Pons (tissue), 1 donor: ENCODE measurements at regions not wholly inside any gene's neighbourhood (a gene's known extent, or its start where the extent isn't known, plus 50 kb on each side); places are given as distances from the start of the nearest gene placed in this dataset.

ENCODE experiments used
- DNase-seq: peaks from one replicate; pipeline ENCODE4 v3.0.0-alpha.2; 2016; ENCODE audit warnings: low spot score

- DNase-seq, result no peak
Observed at GRCh38 chr4:163871078-163871477, 376.6 kb downstream of the TMA16 start.

DNA sequence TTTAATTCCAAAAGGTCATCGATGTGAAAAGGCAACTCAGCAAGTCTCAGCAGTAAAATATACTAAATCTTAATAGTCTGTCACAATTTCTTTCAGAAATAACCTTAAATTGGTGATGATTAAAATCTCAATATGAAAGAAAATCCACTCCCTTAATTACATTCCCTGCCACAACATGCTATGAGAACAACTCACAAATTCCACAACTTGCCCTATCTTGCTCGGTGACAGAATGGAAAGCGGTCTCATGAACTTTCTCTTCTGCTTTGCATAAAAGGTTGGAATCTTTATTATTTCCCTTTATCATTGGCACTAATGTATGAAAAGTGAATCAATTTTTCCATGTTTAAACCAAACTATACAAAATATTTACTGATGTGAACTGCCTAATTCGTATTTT is 380.8 kb downstream of the TMA16 start:
- DNase-seq, result no peak

- no peak for DNase-seq
Observed at GRCh38 chr4:163878336-163879121, 384.0 kb downstream of the TMA16 start.

GRCh38 chr4:163892417-163892816 is 397.9 kb downstream of the TMA16 start:
- DNase-seq, result no peak

GRCh38 chr4:163895378-163896005 is 401.0 kb downstream of the TMA16 start:
- DNase-seq, result no peak

DNA sequence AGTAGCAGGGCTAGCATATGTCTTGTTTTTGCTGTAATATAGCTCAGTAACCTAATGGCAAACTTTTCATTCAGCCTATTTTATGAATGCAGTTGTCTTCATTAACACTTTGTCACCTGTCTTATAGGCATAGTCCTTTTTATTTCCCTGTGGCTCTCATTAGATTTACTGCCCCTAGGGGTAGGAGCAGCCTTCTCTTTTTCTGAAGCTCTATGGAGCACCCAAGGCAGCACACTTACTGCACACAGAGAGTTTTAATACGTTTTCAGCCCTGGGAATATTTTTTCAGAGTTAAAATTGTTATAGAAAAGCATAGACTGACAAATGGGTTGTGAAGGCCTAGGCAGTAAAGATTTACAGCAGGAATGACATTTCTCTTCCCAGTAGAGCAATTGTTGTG is 406.8 kb downstream of the TMA16 start:
- no peak for DNase-seq

- no peak for DNase-seq
Observed at GRCh38 chr4:163902417-163902816, 407.9 kb downstream of the TMA16 start.

GRCh38 chr4:163911891-163912290 is 417.4 kb downstream of the TMA16 start:
- no peak for DNase-seq

DNA sequence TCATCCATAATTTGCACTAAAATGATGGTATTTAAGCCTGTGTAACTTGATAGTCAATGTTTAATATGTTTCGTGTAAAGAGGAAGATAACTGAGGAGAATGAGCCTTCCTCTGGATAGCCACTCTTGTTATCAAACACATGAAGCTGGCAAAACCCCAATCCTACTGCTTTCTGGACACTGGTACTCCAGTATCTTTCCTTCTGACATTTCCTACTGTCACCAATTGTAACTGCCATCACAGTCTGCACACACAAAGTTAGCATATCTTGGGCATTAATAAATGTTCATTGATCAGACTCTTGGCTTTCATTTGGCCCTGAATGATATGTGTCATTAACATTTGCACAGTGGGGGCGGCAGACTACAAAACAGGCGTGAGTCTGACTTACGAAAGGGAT is 419.1 kb downstream of the TMA16 start:
- peak; percentile 71 for DNase-seq

DNA sequence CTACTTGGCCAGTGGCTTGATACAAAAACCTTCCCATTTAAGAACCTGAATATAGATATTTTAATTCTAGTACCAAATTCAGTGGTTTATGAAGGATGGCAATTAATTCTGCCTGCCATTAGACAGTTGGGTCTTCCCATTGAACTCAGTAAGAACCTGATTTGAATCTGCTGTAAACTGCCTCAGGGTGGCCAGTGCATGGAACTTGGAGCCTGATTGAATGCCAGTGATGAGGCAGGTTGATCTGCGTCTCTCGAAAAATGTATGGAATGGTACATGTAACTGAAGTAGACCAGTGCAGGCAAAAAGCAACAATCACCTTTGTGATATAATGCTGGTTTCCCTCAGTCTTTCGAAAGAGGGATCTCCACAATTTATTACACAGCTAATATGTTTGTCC is 421.4 kb downstream of the TMA16 start:
- no peak for DNase-seq

DNA sequence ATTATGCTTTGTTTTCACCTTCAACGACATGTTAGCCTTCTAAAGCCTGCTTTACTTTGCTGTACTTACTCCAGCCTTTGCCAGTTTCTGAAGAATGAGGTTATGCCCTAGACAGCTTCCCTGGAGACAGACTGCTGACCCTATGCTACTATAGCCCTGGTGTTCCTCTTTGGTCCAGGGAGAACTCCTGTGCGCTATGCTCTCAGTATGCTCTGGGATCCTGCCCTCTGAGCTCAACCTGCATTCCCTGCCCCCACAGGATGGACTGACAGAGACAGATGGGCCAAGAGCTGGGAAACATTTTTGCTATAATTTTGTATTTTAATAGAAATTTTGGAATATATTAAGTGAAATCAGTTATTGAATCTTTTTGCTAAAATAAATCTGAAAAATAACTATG is 425.9 kb downstream of the TMA16 start:
- no peak for DNase-seq

DNA sequence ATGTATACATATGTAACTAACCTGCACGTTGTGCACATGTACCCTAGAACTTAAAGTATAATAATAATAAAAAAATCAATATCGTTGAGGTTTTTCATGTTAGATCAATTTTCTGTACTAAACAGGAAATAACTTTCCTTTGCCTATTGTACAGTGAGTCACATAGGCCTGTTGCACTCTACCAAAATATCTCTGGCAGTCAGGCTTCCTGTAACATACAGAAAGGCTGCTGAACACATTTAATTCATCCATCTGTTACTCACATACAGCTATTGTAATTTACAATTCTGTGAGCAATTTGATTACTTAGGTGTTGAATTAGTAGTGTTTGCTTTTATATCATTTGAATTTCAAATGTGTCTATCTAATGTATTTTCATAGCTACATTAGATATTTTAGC is 427.8 kb downstream of the TMA16 start:
- DNase-seq, result no peak

DNA sequence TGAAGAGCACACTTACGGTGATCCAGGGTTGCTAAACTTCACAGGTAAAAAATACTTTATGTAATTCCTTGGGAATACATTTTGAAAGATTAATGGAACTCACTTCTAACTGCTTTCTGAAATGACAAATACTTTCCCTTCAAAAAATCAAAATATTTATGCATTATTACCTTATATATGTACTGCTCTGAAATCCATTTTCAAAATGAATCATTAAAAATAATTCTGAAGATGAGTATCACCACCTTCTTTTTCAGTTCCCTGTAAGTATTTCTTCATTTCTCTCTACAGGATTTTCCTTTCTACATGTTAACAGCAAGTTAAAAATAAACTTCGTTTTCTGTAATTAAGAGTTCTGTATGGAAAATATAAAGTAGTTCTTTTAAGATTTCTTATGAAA is 428.6 kb downstream of the TMA16 start:
- DNase-seq, result no peak

DNA sequence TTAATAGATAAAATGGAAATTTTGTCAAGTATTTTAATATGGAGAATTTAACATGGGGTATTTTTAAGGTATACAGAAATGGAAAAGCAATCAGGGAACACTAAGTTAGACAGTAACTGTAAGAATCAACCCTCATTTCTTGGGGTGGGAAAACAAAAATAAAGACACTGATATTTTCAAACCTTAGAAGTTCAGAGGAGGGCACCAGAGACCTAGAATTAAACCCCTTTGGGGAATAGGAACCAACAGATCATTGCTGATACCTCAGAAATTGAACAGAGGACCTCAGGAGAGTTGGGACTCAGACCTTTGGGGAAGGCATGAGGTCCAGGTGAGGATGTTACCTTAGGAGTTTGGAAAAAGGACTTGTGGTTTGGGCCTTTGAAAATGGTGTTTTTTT is 435.6 kb downstream of the TMA16 start:
- DNase-seq, result no peak

GRCh38 chr4:163932504-163932903 is 438.0 kb downstream of the TMA16 start:
- DNase-seq, result no peak

- DNase-seq, result no peak
Observed at GRCh38 chr4:163939597-163939996, 445.1 kb downstream of the TMA16 start.

- DNase-seq, result no peak
Observed at GRCh38 chr4:163941221-163941905, 446.9 kb downstream of the TMA16 start.

DNA sequence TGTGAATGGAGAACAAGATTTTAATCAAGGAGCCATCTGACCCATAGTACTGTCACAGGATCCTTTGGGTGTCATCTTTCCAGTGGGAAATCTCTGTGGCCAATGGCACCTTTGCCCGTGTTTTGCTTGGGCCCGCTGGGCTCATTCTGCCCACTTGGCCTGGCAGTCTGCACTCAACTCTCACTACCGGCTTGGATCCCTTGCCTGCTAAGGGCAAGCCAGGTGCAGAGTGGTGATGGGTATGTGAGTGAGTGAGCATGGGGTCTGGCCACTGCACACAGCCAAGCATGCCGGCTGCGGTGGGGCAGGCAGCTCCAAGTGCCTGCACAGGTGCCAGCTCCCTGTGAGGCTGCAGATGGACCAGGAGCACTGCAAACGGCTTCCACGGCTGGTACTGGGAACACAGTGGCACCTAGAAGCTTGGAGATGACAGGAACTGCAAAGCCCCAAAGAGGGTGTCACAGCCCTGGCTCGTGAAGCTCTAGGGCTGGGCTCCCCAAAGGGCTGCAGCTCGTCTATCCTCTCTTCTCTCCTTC is 454.5 kb downstream of the TMA16 start:
- no peak for DNase-seq

GRCh38 chr4:163949976-163950601 is 455.6 kb downstream of the TMA16 start:
- no peak for DNase-seq

GRCh38 chr4:163955288-163955687 is 460.8 kb downstream of the TMA16 start:
- no peak for DNase-seq

DNA sequence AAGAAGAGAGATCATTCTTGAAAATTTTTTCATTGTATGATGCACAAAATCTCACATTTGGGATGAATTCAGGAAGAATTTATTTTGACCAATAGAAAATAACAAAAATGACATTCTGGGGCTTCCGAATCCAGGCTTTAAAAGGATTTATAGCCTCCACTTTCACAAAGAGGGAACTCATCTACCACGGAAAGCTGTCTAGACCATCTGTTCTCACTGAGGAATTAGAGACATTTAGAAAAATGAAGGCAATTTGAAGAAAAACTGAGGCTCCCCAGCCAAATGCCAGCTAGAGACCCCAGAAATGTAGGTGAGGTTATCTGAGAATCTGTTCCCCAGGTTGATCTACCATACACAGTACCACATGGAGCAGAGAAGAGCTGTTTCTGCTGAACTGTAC is 464.3 kb downstream of the TMA16 start:
- DNase-seq, result no peak

GRCh38 chr4:163959932-163960331 is 465.4 kb downstream of the TMA16 start:
- no peak for DNase-seq

DNA sequence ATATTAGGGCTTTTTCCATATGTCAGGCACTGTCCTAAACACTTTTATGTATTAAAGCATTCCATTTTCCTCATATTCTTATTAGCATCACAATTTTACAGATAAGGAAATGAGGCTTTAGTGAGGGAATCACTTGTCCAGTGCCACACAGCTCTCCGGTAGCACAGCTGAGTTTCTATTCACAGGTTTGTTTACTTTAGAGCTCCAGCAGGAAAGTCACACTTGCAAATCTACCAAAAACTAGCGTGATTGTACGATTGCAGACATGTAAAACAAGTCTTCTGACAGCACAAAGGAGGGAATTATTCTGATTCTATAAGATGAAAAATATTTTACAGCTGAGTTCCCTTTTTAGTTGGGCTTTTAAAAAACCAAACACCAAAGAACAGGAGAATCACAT is 472.1 kb downstream of the TMA16 start:
- no peak for DNase-seq
